ENCODE measurements at regions not wholly inside any gene's neighbourhood (a gene's known extent, or its start where the extent isn't known, plus 50 kb on each side); places are given as distances from the start of the nearest gene placed in this dataset.

GRCh38 chr10:22481106-22481505 is 135.8 kb downstream of the SPAG6 start:
- no peaks in the 10 kb centered on the region for H3K9me3 ChIP-seq (ENCODE audit: insufficient read depth in 2 of 2, low read depth in 1 of 2, low read length in 1 of 2)
- no peak overlapping the region for H3K4me2 ChIP-seq (ENCODE audit: insufficient read depth in 1 of 2, low read depth in 2 of 2, low read length in 2 of 2)
- H2BK20ac ChIP-seq (ENCODE audit: low read length), result no peak overlapping the region
- POLR2A ChIA-PET (ENCODE audit: partially characterized antibody), result interaction anchor here (0.7 kb wide), 1 partner anchor 10 kb away, joined by 3 read pairs; no protein-coding TSS in a partner anchor
- H3K36me3 ChIP-seq (ENCODE audit: control insufficient read depth in 2 of 4, insufficient read depth in 4 of 4, low read length in 3 of 4), result no peaks in the 10 kb centered on the region; a peak in 1 of 8 replicates
- H3K18ac ChIP-seq (ENCODE audit: extremely low read depth, low read length), result no peak overlapping the region
- no peak overlapping the region for H3K27ac ChIP-seq (ENCODE audit: low read depth, low read length)
- H3K4me3 ChIP-seq (ENCODE audit: extremely low read depth in 1 of 4, insufficient read depth in 2 of 4, low read depth in 3 of 4, low read length in 4 of 4), result no peak overlapping the region
- no peak for FAIRE-seq
- TF ChIP-seq SP4 (IDR thresholded peaks at IDR 0.05; ENCODE audit: low read length), result no peak
- TF ChIP-seq TAF1 (IDR thresholded peaks at IDR 0.05; ENCODE audit: low read depth, low read length), result no peak
- no peak for TF ChIP-seq E2F6 (IDR thresholded peaks at IDR 0.05)
- no peak for TF ChIP-seq KDM5A (IDR thresholded peaks at IDR 0.05; ENCODE audit: low read length)
- no peak for TF ChIP-seq CHD1 (IDR thresholded peaks at IDR 0.05; ENCODE audit: low read depth, low read length)
- no peak for TF ChIP-seq POLR2A (IDR thresholded peaks at IDR 0.05; ENCODE audit: control extremely low read depth in 1 of 2, low read depth in 2 of 2, low read length in 2 of 2)
- no peak for TF ChIP-seq JUN (IDR thresholded peaks at IDR 0.05; ENCODE audit: low read depth, low read length)
- no peak for TF ChIP-seq CBX5 (IDR thresholded peaks at IDR 0.05; ENCODE audit: low read depth, low read length)
- no peak for TF ChIP-seq GTF2F1 (IDR thresholded peaks at IDR 0.05; ENCODE audit: borderline replicate concordance, low read depth, low read length)
- CTCF ChIA-PET (ENCODE audit: partially characterized antibody), result interaction anchor here (0.6 kb wide), 1 partner anchor 189 kb away, joined by 3 read pairs; no protein-coding TSS in a partner anchor
- no peak for DNase-seq (ENCODE audit: low read depth in 1 of 2, low spot score in 2 of 2)
- no peak overlapping the region for H2BK12ac ChIP-seq (ENCODE audit: low read depth, low read length)
- no peak overlapping the region for H4K91ac ChIP-seq (replicated peaks; ENCODE audit: insufficient read length, low read length)
- no peak overlapping the region for H4K8ac ChIP-seq (ENCODE audit: extremely low read depth, insufficient read depth, low read length)
- H2AFZ ChIP-seq (ENCODE audit: low read length), result no peak overlapping the region
- no peak overlapping the region for H2BK120ac ChIP-seq (replicated peaks; ENCODE audit: low read depth, low read length)
- H4K20me1 ChIP-seq (replicated peaks in 1 of 2; ENCODE audit: control insufficient read depth in 1 of 2, insufficient read depth in 2 of 2, low read length in 2 of 2), result no peaks in the 10 kb centered on the region
- peaks cover 0 to 6% (median 4%) of the 10 kb centered on the region in 4 experiments; a peak in 4 of 7 replicates for H3K4me1 ChIP-seq (replicated peaks in 1 of 4; ENCODE audit: control insufficient read depth in 3 of 4, insufficient read depth in 4 of 4, low read length in 3 of 4)
- peaks cover 33 to 44% (median 43%) of the 10 kb centered on the region in 4 experiments for H3K27me3 ChIP-seq (replicated peaks in 1 of 4; ENCODE audit: control insufficient read depth in 3 of 4, extremely low read depth in 1 of 4, insufficient read depth in 3 of 4, low read length in 3 of 4)
- H2AK5ac ChIP-seq (ENCODE audit: low read depth, low read length), result no peak overlapping the region
- H3K79me1 ChIP-seq (ENCODE audit: low read depth, low read length), result no peaks in the 10 kb centered on the region
- peaks cover 8% of the 10 kb centered on the region; the same call in 1 of the 2 replicates for H3K23me2 ChIP-seq (ENCODE audit: low read depth, low read length)
- H3K9ac ChIP-seq (replicated peaks in 1 of 4; ENCODE audit: extremely low read depth in 1 of 4, low read depth in 3 of 4, low read length in 3 of 4), result no peak overlapping the region
- H3K4ac ChIP-seq (replicated peaks; ENCODE audit: insufficient read length, low read depth, low read length), result no peak overlapping the region
- H3K79me2 ChIP-seq (ENCODE audit: control insufficient read depth in 1 of 2, insufficient read depth in 2 of 2, low read length in 2 of 2), result no peaks in the 10 kb centered on the region
- no peak overlapping the region for H3K14ac ChIP-seq (ENCODE audit: insufficient read length)
- no peak overlapping the region for H2BK5ac ChIP-seq (ENCODE audit: low read depth, low read length)
- no peak overlapping the region for H3K23ac ChIP-seq (ENCODE audit: insufficient read length)
- no peak overlapping the region for H4K5ac ChIP-seq (ENCODE audit: insufficient read length, low read depth, low read length)
- 89% methylated on average over 6 of the region's 6 CpGs; no CpG with 5 or more reads in 1 of the 2 experiments for WGBS, 2 experiments (ENCODE audit: extremely low coverage in 1 of 2, insufficient coverage in 1 of 2, insufficient read length in 1 of 2, insufficient replicate concordance in 2 of 2, low coverage in 1 of 2, low lambda C conversion rate in 2 of 2, missing lambda C conversion rate in 1 of 2)
- no peak overlapping the region for H3K56ac ChIP-seq (replicated peaks; ENCODE audit: insufficient read length, low read depth, low read length)
- H2BK15ac ChIP-seq (ENCODE audit: low read length), result no peak overlapping the region
